Right kidney (tissue), 1 donor: ENCODE measurements at regions not wholly inside any gene's neighbourhood (a gene's known extent, or its start where the extent isn't known, plus 50 kb on each side); places are given as distances from the start of the nearest gene placed in this dataset.

ENCODE experiments used
- DNase-seq: peaks from one replicate; pipeline ENCODE4 v3.0.0-alpha.2; 2016

DNA sequence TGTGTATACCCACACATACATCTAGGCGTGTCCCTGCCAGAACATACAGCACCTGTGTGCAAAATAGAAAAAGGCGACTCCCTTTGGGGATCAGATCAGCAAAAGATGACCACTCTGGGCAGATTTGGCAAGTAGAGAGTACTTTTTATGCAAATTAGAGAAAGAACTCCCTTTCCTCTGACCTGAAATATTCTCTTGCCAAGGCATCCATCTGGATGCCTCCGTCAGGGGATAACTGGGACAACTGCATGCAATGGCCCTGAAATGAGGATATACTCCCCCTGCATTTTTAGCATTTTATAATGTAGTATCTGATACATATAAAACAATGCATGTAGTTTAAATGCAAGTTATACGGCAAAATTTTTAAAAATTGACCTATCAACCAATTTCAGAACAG lies 247.7 kb downstream of the ICOS start:
- no peak for DNase-seq

DNA sequence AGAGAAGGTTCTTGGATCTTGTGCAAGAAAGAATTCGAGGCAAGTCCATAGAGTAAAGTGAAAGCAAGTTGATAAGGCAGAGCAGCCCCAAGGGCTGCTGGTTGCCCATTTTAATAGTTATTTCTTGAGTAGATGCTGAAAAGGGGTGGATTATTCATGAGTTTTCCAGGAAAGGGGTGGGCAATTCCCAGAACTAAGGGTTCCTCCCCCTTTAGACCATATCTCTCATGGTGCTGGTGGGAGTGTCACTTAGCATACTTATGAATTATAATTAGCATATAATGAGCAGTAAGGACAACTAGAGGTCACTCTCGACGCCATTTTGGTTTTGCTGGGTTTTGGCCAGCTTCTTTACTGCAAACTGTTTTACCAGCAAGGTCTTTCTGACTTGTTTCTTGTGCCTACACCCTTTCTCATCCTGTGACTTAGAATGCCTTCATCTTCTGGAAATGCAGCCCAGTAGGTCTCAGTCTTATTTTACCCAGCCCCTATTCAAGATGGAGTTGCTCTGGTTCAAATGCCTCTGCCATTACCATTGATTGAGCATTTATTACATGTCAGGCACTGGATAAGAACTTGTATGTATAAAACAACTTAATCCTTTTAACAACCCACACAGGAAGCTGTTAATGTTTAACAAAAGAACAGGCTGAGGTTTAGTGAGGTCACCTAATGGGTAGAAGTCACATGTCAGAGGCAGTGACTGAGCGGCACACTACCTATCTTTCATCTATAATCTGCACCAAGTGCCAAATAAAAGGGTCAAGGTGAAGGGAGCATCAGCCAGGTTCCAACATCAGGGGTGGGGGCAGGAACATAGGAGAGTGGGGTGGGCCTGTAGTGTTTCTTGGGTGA lies 250.9 kb downstream of the ICOS start:
- DNase-seq, result no peak

DNA sequence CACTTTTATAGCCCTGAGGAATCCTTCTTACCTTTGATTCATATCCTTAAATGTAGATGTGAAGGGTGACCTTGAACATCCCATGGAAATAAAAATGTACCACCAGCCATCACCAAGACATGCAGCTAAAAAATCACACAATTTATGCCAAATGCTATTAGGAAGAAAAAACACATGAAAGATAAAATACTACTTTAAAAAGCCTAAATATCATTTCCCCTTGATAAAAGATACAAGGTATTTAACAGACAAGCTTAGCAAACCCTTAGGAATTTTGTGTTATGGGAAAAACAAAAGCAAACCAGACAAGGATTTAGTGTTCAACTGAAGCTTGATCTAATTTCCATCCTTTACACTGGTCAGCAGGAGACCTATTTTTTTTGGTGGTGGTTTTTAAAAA lies 255.0 kb downstream of the ICOS start:
- no peak for DNase-seq

DNA sequence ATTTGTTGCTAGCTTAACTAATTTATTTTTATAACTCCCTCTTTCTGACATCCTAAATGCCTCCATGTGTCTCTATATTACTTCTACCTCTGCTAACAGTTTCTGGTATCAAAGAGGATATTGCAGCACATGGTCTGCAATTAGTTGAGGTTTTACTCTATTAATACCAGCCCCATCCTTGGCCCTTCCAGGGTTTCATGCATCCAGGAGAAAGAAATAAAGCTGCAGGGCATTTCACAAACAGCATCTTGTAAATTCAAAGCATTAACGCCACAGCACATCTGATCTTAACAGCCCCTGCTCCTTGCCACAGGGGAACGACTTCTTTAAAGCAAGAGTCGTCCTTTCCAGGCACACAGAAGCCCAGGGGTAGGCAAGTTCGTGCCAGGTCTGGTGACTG lies 258.9 kb downstream of the ICOS start:
- DNase-seq, result no peak

DNA sequence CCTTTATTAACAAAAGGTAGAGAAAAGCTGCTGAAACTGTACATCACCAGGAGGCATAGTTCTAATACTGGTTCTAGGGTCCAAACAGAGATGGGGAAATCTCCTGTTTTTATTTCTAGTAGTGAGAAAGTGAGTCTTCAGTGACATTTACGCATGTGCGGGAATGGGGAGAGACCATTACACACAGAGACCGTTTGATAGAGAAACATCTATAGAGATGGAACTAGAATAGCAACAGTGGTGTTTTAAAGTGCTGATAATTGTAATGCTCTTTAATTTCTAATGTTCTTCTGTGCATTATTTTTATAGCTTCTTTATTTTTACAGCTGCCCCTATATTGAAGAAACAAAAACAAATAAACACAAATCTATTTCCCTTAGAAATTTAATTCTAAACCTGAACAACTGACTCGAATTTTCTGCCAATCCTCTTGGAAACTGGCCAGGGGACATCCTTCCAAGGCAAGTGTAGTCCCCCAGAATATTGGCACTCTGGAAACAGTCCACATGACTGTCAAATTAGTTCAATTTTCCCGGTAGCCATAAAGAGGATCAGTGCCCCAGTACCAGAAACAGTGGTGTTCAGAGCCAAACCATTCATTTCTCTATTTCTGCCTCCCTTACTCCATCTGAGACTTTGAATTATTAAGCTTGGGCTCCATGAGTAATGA lies 260.9 kb downstream of the ICOS start:
- DNase-seq, result no peak

DNA sequence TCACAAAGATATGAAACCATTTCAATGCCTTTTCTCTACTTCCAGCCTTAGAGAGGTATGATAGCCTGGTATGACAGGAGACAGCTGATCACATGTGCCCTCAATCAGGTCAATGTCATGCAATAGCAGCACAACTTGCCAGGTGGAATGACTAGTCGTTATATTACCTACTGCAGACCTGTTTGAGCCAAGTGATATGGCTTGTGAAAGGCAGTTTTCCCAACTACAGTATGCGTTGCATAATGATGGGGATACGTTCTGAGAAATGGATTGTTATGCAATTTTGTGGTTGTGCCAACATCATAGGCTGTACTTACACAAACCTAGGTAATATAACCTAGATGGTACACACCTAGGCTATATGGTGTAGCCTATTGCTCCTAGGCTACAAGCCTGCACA lies 262.8 kb downstream of the ICOS start:
- DNase-seq, result no peak

DNA sequence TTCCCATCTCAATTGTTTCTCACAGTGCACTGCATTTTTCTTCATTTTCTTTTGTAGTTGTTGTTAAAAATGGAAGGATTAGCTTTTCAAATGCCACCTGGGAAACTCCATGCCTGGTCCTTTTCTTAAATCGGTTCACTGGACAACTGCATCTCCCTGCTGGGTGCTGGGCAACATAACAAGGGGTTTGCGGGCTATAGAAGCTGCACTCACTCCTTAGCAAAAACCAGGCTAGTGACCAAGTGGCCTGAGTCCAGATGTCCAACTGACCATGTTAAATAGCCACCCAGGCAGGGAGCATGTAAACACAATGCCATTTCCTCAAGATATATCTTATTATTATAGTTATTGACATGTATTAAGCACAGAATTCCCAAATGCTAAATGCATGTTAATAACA lies 264.9 kb downstream of the ICOS start:
- DNase-seq, result no peak

DNA sequence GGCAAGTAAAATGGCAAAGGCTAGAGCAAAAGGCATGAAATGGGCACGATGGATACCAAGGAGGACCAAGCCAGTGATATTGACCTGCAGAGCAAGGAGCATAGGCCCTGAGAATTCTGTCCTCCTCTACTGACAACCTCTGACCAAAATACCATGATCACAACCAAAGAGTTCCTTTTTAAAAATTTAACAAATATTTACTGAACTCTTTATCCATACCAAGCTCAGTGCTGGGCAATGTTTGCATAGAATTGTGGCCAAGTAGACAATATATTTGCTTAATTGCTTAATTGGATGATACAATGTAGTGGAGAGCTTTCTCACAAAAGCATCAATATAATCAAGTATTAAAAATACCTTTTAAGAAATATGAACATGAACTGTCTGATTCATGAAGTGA lies 265.7 kb downstream of the ICOS start:
- DNase-seq, result no peak

DNA sequence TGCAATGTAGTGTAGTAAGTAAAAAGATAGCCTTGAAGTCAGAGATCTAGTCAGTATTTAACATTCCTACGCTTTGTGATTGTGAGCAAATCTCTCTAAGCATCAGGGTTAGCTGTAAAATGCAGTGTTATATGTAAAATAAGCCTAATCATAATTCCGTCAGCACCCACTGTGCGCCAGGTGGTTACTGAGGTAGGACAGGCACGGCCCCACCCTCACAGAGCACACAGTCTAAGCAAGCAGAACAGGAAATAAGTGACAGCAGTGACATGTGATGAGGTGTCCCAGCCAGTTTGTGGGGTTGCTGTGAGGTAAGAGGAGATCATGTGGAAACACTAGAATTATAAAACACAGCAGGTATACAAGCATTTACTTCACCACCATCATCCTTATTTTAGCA lies 267.1 kb downstream of the ICOS start:
- no peak for DNase-seq

DNA sequence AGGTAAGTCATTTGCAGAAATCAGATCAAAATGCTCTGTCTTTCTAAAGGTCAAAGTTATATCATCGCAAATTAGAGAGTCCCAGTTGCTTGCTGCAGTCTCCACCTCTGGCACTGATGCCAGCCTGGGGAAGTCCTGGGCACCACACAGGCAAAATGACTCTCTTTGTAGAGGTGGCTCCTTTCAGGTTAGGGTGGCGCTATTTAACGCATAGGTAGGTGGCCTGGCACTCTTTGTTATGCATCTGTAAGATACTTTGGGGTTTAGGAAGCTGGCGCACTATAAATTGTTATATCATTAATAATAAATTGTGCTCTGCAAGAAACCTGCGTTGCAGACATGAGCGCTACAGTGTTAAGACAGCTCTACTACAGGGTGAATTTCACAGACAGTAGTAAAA lies 268.5 kb downstream of the ICOS start:
- no peak for DNase-seq

DNA sequence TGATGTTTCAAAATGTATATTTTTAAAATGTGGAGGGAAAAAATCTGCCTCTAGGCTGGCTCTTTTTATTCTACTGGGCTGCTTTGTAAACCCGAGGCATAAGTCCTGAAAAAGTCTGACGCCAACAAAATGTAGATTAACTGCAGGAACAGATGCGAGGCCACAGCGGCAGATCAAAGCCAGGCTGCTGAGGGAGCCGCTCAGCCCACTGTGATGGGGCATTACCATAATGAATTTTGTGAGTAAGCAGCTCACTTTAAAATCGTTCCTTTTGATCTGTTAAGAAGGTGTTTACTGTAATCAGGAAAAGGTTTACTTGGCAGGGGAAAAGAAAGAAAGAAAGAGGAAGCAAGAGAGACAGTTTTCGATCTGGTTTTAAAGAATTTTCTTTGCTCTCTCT lies 269.0 kb downstream of the ICOS start:
- DNase-seq, result no peak

DNA sequence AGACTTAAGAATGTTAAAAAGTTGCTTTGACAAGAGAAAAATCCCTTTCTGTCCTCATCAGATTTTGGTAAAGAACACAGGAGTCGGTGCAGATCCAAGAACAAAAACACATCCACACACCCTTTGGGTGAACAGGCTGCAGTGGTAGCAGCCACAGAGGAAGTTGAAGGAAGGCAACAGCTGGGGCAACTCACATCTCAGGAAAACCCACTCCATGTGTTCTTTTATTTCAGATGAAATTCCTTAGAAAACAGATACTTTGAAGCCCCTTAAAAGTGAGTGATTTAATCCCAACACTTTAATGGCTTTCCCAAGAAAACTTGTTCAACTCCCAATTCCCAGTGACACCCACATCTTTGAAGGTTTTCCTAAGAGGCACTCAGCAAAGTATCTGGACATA lies 271.3 kb downstream of the ICOS start:
- no peak for DNase-seq

DNA sequence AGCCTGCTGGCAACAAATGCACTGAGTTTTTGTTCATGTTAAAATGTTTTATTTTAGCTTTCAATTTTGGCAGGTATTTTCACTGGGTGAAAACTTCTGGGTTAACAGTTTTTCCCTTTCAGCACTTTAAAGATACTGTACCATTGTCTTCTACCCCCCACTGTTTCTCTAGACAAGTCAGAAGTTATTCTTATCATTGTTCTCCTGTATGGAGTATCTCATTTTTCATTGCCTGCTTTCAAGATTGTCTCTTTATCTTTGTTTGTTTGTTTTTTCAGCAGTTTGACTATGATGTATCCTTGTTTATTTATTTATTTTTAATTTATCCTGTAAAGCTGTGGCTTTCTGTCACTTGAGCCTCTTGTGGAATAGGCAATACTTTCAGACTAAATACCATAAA lies 277.0 kb downstream of the ICOS start:
- no peak for DNase-seq

DNA sequence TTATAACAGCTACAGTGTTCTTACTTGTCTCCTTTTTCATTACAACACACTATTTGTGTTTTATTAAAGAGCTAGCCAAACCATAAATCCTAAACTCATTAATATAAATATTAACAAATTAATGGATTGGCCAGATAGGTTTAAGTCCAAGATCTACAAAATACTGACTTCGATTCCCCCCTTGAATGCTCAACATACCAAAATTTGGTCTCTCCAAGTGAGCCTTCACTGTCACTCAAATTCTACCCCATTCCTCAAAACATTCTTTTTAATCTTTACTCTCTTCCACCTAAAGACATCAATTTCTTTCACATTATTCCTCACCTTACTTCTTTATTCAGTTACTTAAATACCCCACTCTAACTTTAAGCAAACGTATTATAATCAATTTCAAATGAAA lies 281.5 kb downstream of the ICOS start:
- DNase-seq, result no peak

DNA sequence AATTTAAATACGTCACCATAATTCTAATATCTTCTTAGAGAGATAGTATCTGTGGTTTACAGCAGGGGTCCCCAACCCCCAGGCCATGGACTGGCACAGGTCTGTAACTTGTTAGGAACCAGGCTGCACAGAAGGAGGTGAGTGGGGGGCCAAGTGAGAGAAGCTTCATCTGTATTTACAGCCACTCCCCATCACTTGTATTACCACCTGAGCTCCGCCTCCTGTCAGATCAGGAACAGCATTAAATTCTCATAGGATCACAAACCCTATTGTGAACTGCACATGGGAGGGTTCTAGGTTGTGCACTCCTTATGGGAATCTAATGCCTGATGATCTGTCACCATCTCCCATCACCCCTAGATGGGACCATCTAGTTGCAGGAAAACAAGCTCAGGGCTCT lies 282.6 kb downstream of the ICOS start:
- DNase-seq, result no peak

DNA sequence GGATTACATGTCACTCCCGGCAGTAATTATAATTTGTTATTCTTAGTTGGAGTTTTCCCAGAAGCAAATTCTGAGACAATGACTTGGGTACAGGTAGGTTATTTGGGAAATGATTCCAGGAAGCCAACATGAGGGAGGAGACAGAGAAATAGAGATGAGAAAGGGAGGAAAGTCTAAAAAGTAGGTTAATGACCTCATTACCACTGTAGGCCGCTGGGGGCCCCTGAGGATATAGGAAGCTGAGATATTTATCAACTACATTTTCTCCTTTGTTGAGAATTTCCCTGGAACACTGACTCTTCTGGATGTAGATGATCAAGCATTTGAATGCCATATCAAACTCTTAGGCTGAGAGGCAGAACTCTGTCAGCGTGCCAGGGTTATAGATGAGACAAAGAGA lies 284.3 kb downstream of the ICOS start:
- DNase-seq, result no peak

DNA sequence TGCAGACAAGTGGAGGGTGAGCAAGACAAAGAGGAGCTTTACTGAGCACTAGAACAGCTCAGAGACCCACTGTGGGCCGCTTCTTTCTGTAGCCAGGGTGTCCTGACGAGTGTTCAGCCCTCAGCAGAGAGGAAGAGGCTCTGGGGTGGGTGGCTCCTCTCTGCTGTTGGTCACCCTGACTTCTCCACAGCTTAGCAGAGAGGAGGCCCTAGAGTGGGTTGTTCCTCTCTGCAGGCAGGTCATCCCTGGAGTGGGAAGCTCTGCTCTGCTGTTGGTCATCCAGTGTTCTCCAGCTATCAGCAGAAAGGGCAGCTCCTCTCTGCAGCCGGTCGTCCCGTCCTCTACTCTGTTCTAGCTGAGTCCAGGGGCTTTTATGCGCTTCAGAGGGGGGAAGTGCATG lies 286.5 kb downstream of the ICOS start:
- no peak for DNase-seq

DNA sequence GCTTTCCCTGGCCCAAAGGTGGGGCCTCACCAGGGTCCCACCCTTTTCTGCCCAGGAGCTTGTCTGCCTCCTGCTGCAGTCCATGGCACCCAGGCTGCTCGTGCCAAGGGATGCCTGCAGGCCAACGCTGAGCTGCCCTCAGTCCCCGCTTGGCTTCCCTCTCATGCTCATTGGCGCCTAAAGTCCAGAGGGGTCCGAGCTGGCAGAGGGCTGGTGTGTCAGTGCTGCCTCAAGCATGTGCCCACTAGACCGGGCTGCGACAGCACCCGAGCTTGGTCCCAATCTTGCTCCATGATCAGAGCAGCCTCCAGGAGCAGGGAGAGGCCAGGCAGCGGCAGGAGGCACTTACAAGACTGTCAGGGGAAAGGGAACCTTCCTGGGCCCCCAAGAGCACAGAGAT lies 287.0 kb downstream of the ICOS start:
- no peak for DNase-seq

DNA sequence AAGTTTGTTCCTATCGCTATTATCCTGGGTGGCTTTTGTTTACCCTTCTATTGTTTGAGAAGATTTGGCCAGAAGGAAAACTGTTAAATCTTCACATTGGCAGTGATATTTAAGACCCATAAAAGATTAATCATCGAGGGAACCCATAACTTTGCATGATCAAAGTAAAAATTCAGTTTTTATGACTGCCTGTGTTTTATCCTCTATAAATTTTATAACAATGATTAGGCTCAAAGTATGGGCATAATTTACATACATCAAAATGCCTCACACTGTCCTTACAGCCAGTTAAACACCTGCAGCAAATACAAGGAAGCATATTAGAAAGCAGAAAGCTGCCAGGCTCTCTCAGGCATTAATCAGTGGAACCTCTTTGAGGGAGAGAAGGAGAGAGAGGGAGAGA lies 289.1 kb downstream of the ICOS start:
- DNase-seq, result no peak

DNA sequence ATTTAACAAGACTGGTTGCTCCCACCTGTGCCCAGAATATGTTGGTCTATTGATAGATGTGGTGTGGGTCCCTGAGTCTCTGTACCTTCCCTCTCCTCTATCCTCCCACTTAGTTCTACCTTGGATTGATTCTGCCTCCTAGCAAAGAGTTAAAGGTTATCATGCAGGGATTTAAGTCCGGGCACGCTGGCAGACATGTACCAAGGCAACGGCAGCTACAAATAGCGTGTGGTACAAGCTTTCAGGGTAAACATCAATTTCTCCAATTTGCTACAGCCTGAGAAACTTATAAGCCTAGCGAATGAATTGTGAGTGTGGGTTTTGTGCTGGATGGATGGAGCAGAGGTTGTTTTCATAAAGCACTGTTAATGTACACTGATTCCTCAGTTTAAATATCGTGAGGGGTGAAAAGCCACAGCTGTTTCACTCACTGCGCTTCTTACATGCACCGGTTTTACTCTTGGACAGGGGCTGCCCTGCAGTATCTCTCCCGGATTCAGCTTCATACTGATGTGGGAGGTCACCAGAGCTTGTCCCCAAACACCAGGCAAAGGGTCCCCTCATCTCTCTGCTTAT lies 289.8 kb downstream of the ICOS start:
- DNase-seq, result peak; percentile 22

DNA sequence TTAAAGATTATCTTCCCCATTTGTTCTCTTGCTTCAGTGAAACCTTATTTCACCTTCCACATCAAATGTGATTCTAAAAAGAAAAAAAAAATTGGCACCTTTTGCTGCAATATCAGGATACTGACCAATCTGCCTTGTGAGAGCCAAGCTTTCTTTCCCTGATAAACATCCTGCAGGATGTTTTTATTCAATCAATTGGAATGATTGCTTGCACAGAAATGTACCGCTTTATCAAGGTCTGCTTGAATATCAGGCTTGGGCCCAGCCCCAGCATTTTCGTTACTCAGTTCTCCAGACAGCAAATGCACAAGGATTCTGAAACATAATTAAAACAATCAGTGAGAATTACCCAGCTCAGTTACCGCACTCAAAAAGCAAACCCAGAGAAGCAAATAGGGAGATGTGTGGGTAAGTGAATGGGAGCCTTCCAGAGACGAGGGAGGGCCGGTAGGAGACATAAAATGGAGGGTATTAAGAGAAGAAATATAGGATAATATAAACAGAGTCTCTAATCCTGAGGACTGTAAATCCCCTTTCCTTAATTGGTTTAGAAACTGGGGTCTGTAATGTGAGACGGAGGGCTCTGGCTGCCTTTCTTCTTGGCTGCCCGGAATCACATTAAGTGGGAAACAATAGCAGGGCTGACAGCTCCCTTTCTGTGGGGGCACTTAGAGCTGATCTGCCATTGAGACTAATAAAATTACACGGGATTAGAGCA lies 291.8 kb downstream of the ICOS start:
- DNase-seq, result peak; percentile 35

DNA sequence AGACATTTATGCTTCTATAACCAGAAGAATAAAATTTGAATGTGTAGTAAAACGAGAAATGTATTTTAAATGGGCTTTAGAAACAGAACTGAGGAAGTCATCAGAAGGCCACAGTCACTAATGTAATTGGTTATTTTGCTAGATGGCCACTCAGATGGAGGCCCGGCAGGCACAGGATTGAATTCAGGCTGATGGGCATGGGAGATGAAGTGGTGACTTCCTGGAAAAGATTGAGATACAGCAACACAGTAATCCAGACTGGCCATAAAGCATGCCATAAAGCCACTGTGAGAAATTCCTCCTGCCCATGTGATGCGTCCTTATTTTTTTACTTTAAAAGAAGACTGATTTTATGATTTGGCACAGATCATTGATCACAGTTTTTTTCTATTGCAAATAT lies 297.7 kb downstream of the ICOS start:
- DNase-seq, result no peak

DNA sequence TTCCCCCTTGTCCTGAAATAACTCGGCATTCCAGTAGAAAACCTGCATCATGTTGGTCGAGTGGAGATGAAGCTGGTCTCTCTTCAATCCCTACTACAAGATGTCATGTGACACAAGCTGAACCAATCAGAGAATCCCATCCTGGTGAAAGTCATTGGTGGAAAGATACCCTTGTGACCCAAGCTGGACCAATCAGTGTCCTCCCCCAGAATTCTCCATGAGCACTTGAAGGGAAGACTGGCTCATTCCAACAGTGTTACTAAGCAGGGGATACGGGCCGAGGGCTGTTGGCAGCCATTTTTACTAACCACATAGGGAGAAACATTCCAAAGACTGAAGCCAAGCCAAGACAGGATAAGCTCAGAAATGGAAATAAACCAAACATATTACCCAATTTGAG lies 298.3 kb downstream of the ICOS start:
- DNase-seq, result no peak
